Fibroblast of lung (primary cell): ENCODE measurements at regions not wholly inside any gene's neighbourhood (a gene's known extent, or its start where the extent isn't known, plus 50 kb on each side); places are given as distances from the start of the nearest gene placed in this dataset.

Source experiments
- DNase-seq, 2 donors: peaks; one replicate each; pipeline versions ENCODE4 v3.0.0 to v3.0.0-alpha.2; 2010; ENCODE audit warnings: low read depth in 2 of 2
- H2AFZ ChIP-seq: 2 replicates; pipeline ENCODE4 v1.5.1; 2012; ENCODE audit warnings: low read length, control low read depth, inconsistent platforms
- H3K27ac ChIP-seq: 2 replicates; pipeline ENCODE4 v1.5.1; 2011; ENCODE audit warnings: low read length, control low read depth; ENCODE audit not compliant: insufficient read depth
- H3K27me3 ChIP-seq: 2 replicates; pipeline ENCODE4 v1.5.1; 2011; ENCODE audit warnings: mild to moderate bottlenecking, low read length; ENCODE audit not compliant: control insufficient read depth, insufficient read depth
- H3K36me3 ChIP-seq: 2 replicates; pipeline ENCODE4 v1.5.1; 2011; ENCODE audit warnings: low read length; ENCODE audit not compliant: control insufficient read depth, insufficient read depth
- H3K4me1 ChIP-seq: 2 replicates; pipeline ENCODE4 v1.5.1; 2011; ENCODE audit warnings: low read length; ENCODE audit not compliant: control insufficient read depth, insufficient read depth; ENCODE audit errors: extremely low read depth
- H3K4me2 ChIP-seq: 2 replicates; pipeline ENCODE4 v1.5.1; 2011; ENCODE audit warnings: low read length, control low read depth; ENCODE audit not compliant: insufficient read depth; ENCODE audit errors: extremely low read depth
- H3K4me3 ChIP-seq, 4 experiments: fragments of 200-600 bp in 1 of 4; sonication (generic) in 1 of 4; replicated peaks in 1 of 4; 2 replicates each; pipeline ENCODE4 v1.5.1; 2011 to 2016; ENCODE audit warnings: low read length in 4 of 4, low read depth in 3 of 4, mild to moderate bottlenecking in 3 of 4, control low read depth in 2 of 4, inconsistent platforms in 1 of 4, mixed read lengths in 1 of 4; ENCODE audit not compliant: insufficient read depth in 1 of 4; ENCODE audit errors: control extremely low read depth in 1 of 4
- H3K79me2 ChIP-seq: 2 replicates; pipeline ENCODE4 v1.5.1; 2012; ENCODE audit warnings: mild to moderate bottlenecking, low read length, inconsistent platforms; ENCODE audit not compliant: control insufficient read depth, insufficient read depth
- H3K9ac ChIP-seq: 2 replicates; pipeline ENCODE4 v1.5.1; 2011; ENCODE audit warnings: mild to moderate bottlenecking, low read length, control low read depth; ENCODE audit not compliant: insufficient read depth
- H3K9me3 ChIP-seq: 2 replicates; pipeline ENCODE4 v1.5.1; 2012; ENCODE audit warnings: low read depth, low read length; ENCODE audit not compliant: control insufficient read depth, insufficient read depth
- H4K20me1 ChIP-seq: 2 replicates; pipeline ENCODE4 v1.5.1; 2011; ENCODE audit warnings: low read length; ENCODE audit not compliant: control insufficient read depth, insufficient read depth; ENCODE audit errors: extremely low read depth
- CTCF ChIP-seq, 2 donors: IDR thresholded peaks in 1 of 2; conservative IDR thresholded peaks in 1 of 2; 1 replicate in 1 of 2; 2 replicates in 1 of 2; pipeline ENCODE4 v1.5.1; 2011 to 2012; ENCODE audit warnings: low read length in 2 of 2, control low read depth in 1 of 2, inconsistent platforms in 1 of 2, low read depth in 1 of 2, mild to moderate bottlenecking in 1 of 2
- EZH2 ChIP-seq: IDR thresholded peaks from 2 replicates; pipeline ENCODE4 v1.5.1; 2012; ENCODE audit warnings: low read length, control low read depth, mild to moderate bottlenecking; ENCODE audit errors: missing control alignments

- no peak overlapping the region for H2AFZ ChIP-seq
- no peak overlapping the region for H3K4me2 ChIP-seq
- H3K79me2 ChIP-seq = no peaks in the 10 kb centered on the region
- H3K27ac ChIP-seq = no peak overlapping the region
- no peak overlapping the region for H3K9ac ChIP-seq
- TF ChIP-seq CTCF (conservative IDR thresholded peaks at IDR 0.05 in 1 of 2, IDR thresholded peaks at IDR 0.05 in 1 of 2; ENCODE audit: low read depth in 1 of 2, low read length in 2 of 2) (no peak), EZH2 (no peak)
- no peaks in the 10 kb centered on the region for H3K27me3 ChIP-seq
- no peaks in the 10 kb centered on the region for H4K20me1 ChIP-seq
- no peak overlapping the region for H3K4me3 ChIP-seq
- no peaks in the 10 kb centered on the region for H3K9me3 ChIP-seq
- DNase-seq = no peak
- H3K36me3 ChIP-seq = no peaks in the 10 kb centered on the region
- no peaks in the 10 kb centered on the region for H3K4me1 ChIP-seq
Measured at GRCh38 chr14:82251494-82251893, 717.8 kb upstream of the SEL1L start.

DNA sequence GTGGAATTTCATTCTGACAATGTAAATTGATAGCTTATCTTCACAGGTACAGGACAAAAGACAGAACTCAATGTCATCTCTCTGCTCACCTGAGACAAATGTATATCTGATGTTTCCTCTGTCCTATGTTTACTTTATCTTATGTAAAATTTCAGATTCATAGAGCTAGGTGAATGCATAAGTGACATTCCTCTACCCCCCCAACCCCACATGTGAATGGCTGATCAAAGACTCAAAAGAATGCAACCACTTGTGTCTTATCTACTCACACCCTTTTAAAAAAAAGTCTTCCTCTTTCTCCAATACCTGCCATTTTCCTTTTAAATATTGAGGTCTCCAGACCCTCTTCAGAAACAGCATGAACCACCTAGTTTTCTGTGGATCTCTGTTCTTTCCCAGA, 736.6 kb upstream of the SEL1L start:
- Histone ChIP-seq H3K36me3 (no peaks in the 10 kb centered on the region), H4K20me1 (no peaks in the 10 kb centered on the region), H2AFZ (no peak overlapping the region), H3K4me2 (no peak overlapping the region), H3K4me1 (no peaks in the 10 kb centered on the region), H3K79me2 (no peaks in the 10 kb centered on the region), H3K27me3 (no peaks in the 10 kb centered on the region), H3K9me3 (no peaks in the 10 kb centered on the region), H3K4me3 (no peak overlapping the region), H3K27ac (no peak overlapping the region), H3K9ac (no peak overlapping the region)
- no peak for TF ChIP-seq CTCF (conservative IDR thresholded peaks at IDR 0.05 in 1 of 2, IDR thresholded peaks at IDR 0.05 in 1 of 2; ENCODE audit: low read depth in 1 of 2, low read length in 2 of 2)
- TF ChIP-seq EZH2 = no peak
- DNase-seq = no peak

DNA sequence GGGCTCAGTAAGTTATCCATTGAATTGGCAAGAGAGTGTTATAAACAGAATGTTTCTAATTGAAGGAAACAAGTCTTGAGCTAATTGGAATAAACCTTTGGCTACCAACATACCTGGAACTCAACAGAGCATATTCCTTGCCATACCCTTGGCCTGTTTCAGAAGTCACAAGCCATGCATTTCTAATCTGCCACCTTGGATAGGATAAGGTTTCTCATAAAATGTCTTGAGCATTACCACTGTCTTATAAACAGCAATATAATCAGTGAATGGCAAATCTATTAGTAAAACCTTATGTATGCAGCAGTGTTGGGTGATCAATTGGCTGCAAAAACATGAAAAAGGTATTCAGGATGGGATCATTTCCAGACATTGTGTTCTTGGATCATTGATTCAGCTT, 765.2 kb upstream of the SEL1L start:
- Histone ChIP-seq H3K27me3 (no peaks in the 10 kb centered on the region), H3K27ac (no peak overlapping the region), H3K79me2 (no peaks in the 10 kb centered on the region), H3K4me1 (no peaks in the 10 kb centered on the region), H3K4me3 (no peak overlapping the region), H3K36me3 (no peaks in the 10 kb centered on the region), H2AFZ (no peak overlapping the region), H3K4me2 (no peak overlapping the region), H4K20me1 (no peaks in the 10 kb centered on the region), H3K9me3 (no peaks in the 10 kb centered on the region), H3K9ac (no peak overlapping the region)
- no peak for TF ChIP-seq CTCF (conservative IDR thresholded peaks at IDR 0.05 in 1 of 2, IDR thresholded peaks at IDR 0.05 in 1 of 2; ENCODE audit: low read depth in 1 of 2, low read length in 2 of 2)
- no peak for TF ChIP-seq EZH2
- DNase-seq = no peak
